HEK293T (cell line): ENCODE measurements at regions not wholly inside any gene's neighbourhood (a gene's known extent, or its start where the extent isn't known, plus 50 kb on each side); places are given as distances from the start of the nearest gene placed in this dataset.

Experiments used
- ARNT ChIP-seq: fragments of 450-650 bp; IDR thresholded peaks from 2 replicates; pipeline ENCODE4 v1.6.1; 2017; ENCODE audit warnings: mild to moderate bottlenecking
- BHLHE40 ChIP-seq: fragments of 450-650 bp; IDR thresholded peaks from 2 replicates; pipeline ENCODE4 v1.6.1; 2016; ENCODE audit warnings: mild to moderate bottlenecking, moderate library complexity, borderline replicate concordance
- FOXA1 ChIP-seq: fragments of 450-650 bp; IDR thresholded peaks from 2 replicates; pipeline ENCODE4 v1.6.1; 2016; ENCODE audit warnings: mild to moderate bottlenecking
- FOXM1 ChIP-seq: fragments of 450-650 bp; IDR thresholded peaks from 2 replicates; pipeline ENCODE4 v1.6.1; 2017; ENCODE audit warnings: mild to moderate bottlenecking, borderline replicate concordance
- HDGF ChIP-seq: fragments of 450-650 bp; IDR thresholded peaks from 2 replicates; pipeline ENCODE4 v1.6.1; 2017; ENCODE audit warnings: antibody characterized with exemption, borderline replicate concordance
- LEF1 ChIP-seq: fragments of 450-650 bp; IDR thresholded peaks from 2 replicates; pipeline ENCODE4 v1.6.1; 2017; ENCODE audit warnings: mild to moderate bottlenecking, borderline replicate concordance
- SP1 ChIP-seq: fragments of 450-650 bp; IDR thresholded peaks from 2 replicates; pipeline ENCODE4 v1.6.1; 2017
- SUZ12 ChIP-seq: fragments of 450-650 bp; IDR thresholded peaks from 2 replicates; pipeline ENCODE4 v1.6.1; 2016; ENCODE audit warnings: mild to moderate bottlenecking
- ZNF384 ChIP-seq: fragments of 450-650 bp; IDR thresholded peaks from 2 replicates; pipeline ENCODE4 v1.6.1; 2016

GRCh38 chrX:67100031-67100884, 443.6 kb upstream of the AR start:
- TF ChIP-seq SP1 (no peak), HDGF (no peak), FOXM1 (no peak), FOXA1 (no peak), LEF1 (no peak), BHLHE40 (no peak), ZNF384 (no peak), ARNT (no peak), SUZ12 (no peak)
